Activated CD8-positive, alpha-beta T cell treated with anti-CD3 and anti-CD28 coated beads for 36 hours (primary cell): ENCODE measurements at regions not wholly inside any gene's neighbourhood (a gene's known extent, or its start where the extent isn't known, plus 50 kb on each side); places are given as distances from the start of the nearest gene placed in this dataset.

ENCODE experiments used
- ATAC-seq: fragments of 200-7000 bp; cut with Tn5 transposase; one replicate; pipeline ENCODE4 v1.10.0; 2021; ENCODE audit warnings: mild to moderate bottlenecking, moderate library complexity
- CTCF ChIA-PET: fragments of 350-600 bp; sonication (Branson Sonifier 250); formaldehyde crosslinking; loops from one replicate; lab custom pipeline; 2021; ENCODE audit warnings: antibody characterized with exemption; lab: Charles Lee
- POLR2A ChIA-PET: fragments of 350-600 bp; sonication (Branson Sonifier 250); formaldehyde crosslinking; loops from one replicate; lab custom pipeline; 2021; ENCODE audit warnings: antibody characterized with exemption; lab: Charles Lee
- DNase-seq: peaks from one replicate; pipeline ENCODE4 v3.0.0-alpha.2; 2020
- H3K27ac Mint-ChIP-seq: one replicate; pipeline ENCODE4 v1.8.0; 2021; ENCODE audit warnings: mild to moderate bottlenecking, mixed read lengths
- H3K27me3 Mint-ChIP-seq: one replicate; pipeline ENCODE4 v1.8.0; 2021; ENCODE audit warnings: mixed read lengths
- H3K36me3 Mint-ChIP-seq: one replicate; pipeline ENCODE4 v1.8.0; 2021; ENCODE audit warnings: low read depth, mixed read lengths
- H3K4me1 Mint-ChIP-seq: one replicate; pipeline ENCODE4 v1.8.0; 2021; ENCODE audit warnings: low read depth, mixed read lengths
- H3K4me3 Mint-ChIP-seq: one replicate; pipeline ENCODE4 v1.8.0; 2021; ENCODE audit warnings: mild to moderate bottlenecking, moderate library complexity, mixed read lengths
- H3K9me3 Mint-ChIP-seq: one replicate; pipeline ENCODE4 v1.8.0; 2021; ENCODE audit warnings: mixed read lengths
- intact Hi-C: fragments of 100-400 bp; cut with micrococcal nuclease; formaldehyde crosslinking; loops from one replicate; pipeline ENCODE4 v1.10.0; 2022
- TF ChIP-seq, protein P1 (sequence below): fragments of 200-600 bp; IDR thresholded peaks from one replicate; pipeline ENCODE4 v1.8.0; 2022; ENCODE audit warnings: antibody characterized with exemption, mild to moderate bottlenecking

GRCh38 chr2:41068740-41069139, 616.9 kb upstream of the SLC8A1 start:
- Mint-ChIP-seq H3K27ac (no peak overlapping the region), H3K36me3 (no peaks in the 10 kb centered on the region), H3K27me3 (no peaks in the 10 kb centered on the region), H3K4me3 (no peak overlapping the region), H3K9me3 (no peaks in the 10 kb centered on the region), H3K4me1 (no peaks in the 10 kb centered on the region)
- TF ChIP-seq, protein P1, sequence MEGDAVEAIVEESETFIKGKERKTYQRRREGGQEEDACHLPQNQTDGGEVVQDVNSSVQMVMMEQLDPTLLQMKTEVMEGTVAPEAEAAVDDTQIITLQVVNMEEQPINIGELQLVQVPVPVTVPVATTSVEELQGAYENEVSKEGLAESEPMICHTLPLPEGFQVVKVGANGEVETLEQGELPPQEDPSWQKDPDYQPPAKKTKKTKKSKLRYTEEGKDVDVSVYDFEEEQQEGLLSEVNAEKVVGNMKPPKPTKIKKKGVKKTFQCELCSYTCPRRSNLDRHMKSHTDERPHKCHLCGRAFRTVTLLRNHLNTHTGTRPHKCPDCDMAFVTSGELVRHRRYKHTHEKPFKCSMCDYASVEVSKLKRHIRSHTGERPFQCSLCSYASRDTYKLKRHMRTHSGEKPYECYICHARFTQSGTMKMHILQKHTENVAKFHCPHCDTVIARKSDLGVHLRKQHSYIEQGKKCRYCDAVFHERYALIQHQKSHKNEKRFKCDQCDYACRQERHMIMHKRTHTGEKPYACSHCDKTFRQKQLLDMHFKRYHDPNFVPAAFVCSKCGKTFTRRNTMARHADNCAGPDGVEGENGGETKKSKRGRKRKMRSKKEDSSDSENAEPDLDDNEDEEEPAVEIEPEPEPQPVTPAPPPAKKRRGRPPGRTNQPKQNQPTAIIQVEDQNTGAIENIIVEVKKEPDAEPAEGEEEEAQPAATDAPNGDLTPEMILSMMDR: no peak
- intact Hi-C loops: no loop called here
- ChIA-PET CTCF (no interaction called here), POLR2A (no interaction called here)
- no peak for DNase-seq
- no peak for ATAC-seq

- intact Hi-C loops: no loop called here
- ATAC-seq: no peak
- no peaks in the 10 kb centered on the region for H3K4me1 Mint-ChIP-seq
- H3K36me3 Mint-ChIP-seq: no peaks in the 10 kb centered on the region
- TF ChIP-seq, protein P1: no peak
- ChIA-PET CTCF (no interaction called here), POLR2A (no interaction called here)
- no peak overlapping the region for H3K27ac Mint-ChIP-seq
- no peaks in the 10 kb centered on the region for H3K9me3 Mint-ChIP-seq
- DNase-seq: no peak
- no peak overlapping the region for H3K4me3 Mint-ChIP-seq
- H3K27me3 Mint-ChIP-seq: no peaks in the 10 kb centered on the region
Measured at GRCh38 chr2:41078341-41078740, 626.5 kb upstream of the SLC8A1 start.

DNA sequence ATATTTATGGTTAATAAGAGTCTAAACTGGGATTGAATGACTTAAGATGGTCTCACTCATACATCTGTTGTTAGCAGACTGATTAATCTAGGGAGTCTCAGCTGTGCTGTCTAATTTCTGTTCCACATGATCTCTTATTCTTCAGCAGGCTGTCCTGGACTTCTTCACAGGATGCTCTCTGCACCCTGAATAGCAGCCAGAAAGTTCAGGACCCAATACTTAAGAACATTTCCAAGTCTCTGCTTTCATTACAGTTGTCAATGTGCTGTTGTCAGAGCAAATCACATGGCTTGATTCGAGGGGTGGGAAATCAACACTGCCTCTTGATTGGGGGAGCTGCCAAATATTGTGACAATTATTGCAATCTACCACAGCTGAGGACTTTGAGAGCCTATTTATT, 627.1 kb upstream of the SLC8A1 start:
- Mint-ChIP-seq H3K27me3 (no peaks in the 10 kb centered on the region), H3K4me1 (no peaks in the 10 kb centered on the region), H3K4me3 (no peak overlapping the region), H3K27ac (no peak overlapping the region), H3K36me3 (no peaks in the 10 kb centered on the region), H3K9me3 (no peaks in the 10 kb centered on the region)
- CTCF ChIA-PET: no interaction called here
- intact Hi-C loops: no loop called here
- no peak for ATAC-seq
- POLR2A ChIA-PET: no interaction called here
- TF ChIP-seq, protein P1: no peak
- DNase-seq: no peak

DNA sequence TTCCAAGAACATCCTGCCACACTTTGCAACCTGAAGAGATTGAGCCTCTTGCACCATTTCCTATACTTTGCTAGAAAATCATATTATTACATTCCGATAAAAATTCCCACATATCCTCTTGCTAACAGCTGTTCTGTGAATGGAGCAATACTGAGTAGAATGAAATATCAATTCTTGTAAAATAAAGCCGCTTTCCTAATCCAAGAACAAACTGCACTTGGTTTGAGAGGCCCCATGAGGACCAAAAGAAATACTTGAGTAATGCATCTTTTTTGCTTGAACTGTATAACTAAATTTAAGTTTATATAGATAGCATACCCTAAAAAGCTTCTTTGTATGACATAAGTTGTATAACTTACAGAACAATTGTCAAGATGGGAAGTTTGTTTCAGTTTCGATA, 632.4 kb upstream of the SLC8A1 start:
- no peaks in the 10 kb centered on the region for H3K27me3 Mint-ChIP-seq
- intact Hi-C loops: no loop called here
- peaks cover 2% of the 10 kb centered on the region for H3K9me3 Mint-ChIP-seq
- POLR2A ChIA-PET: no interaction called here
- no peaks in the 10 kb centered on the region for H3K36me3 Mint-ChIP-seq
- CTCF ChIA-PET: no interaction called here
- ATAC-seq: no peak
- DNase-seq: no peak
- TF ChIP-seq, protein P1: no peak
- H3K4me3 Mint-ChIP-seq: no peak overlapping the region
- H3K27ac Mint-ChIP-seq: no peak overlapping the region
- no peaks in the 10 kb centered on the region for H3K4me1 Mint-ChIP-seq

DNA sequence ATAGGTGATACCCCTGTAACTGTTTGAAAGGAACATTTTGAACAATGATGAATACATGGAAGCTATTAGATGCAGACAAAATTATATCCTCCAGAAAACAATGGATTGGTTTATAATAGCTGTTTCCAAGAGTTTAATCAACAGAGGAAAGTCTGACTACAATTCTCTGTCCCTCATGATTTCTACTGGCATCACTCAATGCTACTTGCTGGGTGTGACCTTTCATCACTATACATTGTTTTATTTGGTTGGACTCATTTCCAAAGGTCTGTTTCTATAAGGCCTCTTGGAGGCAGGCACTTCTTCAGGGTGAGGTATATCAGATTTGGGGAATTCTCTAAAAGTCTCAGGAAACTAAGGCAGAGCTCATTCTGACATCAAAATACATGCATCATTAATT, 636.1 kb upstream of the SLC8A1 start:
- H3K4me3 Mint-ChIP-seq: no peak overlapping the region
- intact Hi-C loops: no loop called here
- ATAC-seq: no peak
- H3K36me3 Mint-ChIP-seq: no peaks in the 10 kb centered on the region
- no peak for DNase-seq
- ChIA-PET CTCF (no interaction called here), POLR2A (no interaction called here)
- TF ChIP-seq, protein P1: no peak
- H3K9me3 Mint-ChIP-seq: peaks cover 2% of the 10 kb centered on the region
- H3K27me3 Mint-ChIP-seq: no peaks in the 10 kb centered on the region
- H3K4me1 Mint-ChIP-seq: no peaks in the 10 kb centered on the region
- no peak overlapping the region for H3K27ac Mint-ChIP-seq
